ENCODE measurements at regions not wholly inside any gene's neighbourhood (a gene's known extent, or its start where the extent isn't known, plus 50 kb on each side); places are given as distances from the start of the nearest gene placed in this dataset.

DNA sequence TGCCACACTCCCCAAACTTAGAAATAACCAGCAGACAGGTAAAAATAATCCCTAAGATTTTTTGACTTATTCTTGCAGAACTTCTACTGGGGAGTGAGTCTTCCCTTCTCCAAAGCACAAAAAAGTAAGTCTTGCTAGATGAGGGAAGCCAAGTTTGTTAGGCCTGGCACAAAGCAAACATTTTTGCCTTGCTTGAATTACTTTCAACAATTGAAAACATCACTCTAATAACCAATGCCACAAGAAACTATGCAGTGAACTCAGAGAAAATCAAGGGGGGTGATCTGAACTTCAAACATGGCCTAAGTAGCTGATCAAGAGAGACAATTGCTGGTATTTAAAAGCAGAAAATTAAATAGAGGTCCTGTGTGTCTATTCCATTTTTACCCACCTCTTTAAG lies 123.6 kb upstream of the SLC1A3 start:
- Histone ChIP-seq H3K4me3 (no peak overlapping the region), H3K36me3 (no peaks in the 10 kb centered on the region), H3K9me3 (no peaks in the 10 kb centered on the region), H3K27me3 (no peaks in the 10 kb centered on the region), H3K27ac (no peak overlapping the region), H3K4me1 (no peaks in the 10 kb centered on the region)
- no peak for DNase-seq (ENCODE audit: low spot score in 2 of 2)
- TF ChIP-seq CTCF (IDR thresholded peaks at IDR 0.05) (no peak), POLR2A (IDR thresholded peaks at IDR 0.05) (no peak), POLR2AphosphoS5 (IDR thresholded peaks at IDR 0.05) (no peak)
- intact Hi-C loops (cut with DNase I; ENCODE audit: low total_unique reads) = no loop called here

GRCh38 chr5:36489505-36489904 lies 116.9 kb upstream of the SLC1A3 start:
- TF ChIP-seq CTCF (IDR thresholded peaks at IDR 0.05) (no peak), POLR2AphosphoS5 (IDR thresholded peaks at IDR 0.05) (no peak), POLR2A (IDR thresholded peaks at IDR 0.05) (no peak)
- intact Hi-C loops (cut with DNase I; ENCODE audit: low total_unique reads) = no loop called here

GRCh38 chr5:36491856-36492255 lies 114.5 kb upstream of the SLC1A3 start:
- TF ChIP-seq POLR2A (IDR thresholded peaks at IDR 0.05) = no peak
- TF ChIP-seq POLR2AphosphoS5 (IDR thresholded peaks at IDR 0.05) = no peak
- no peak for TF ChIP-seq CTCF (IDR thresholded peaks at IDR 0.05)
- no peaks in the 10 kb centered on the region for H3K4me1 ChIP-seq
- H3K4me3 ChIP-seq = no peak overlapping the region
- H3K9me3 ChIP-seq = no peaks in the 10 kb centered on the region
- H3K27me3 ChIP-seq = no peaks in the 10 kb centered on the region
- no peak overlapping the region for H3K27ac ChIP-seq
- no peak for DNase-seq (ENCODE audit: low spot score in 2 of 2)
- H3K36me3 ChIP-seq = no peaks in the 10 kb centered on the region
- intact Hi-C loops (cut with DNase I; ENCODE audit: low total_unique reads) = no loop called here

More at GRCh38 chr5:36489505-36489904, 116.9 kb upstream of the SLC1A3 start:
- H3K9me3 ChIP-seq = no peaks in the 10 kb centered on the region
- H3K4me1 ChIP-seq = no peaks in the 10 kb centered on the region
- H3K4me3 ChIP-seq = no peak overlapping the region
- no peaks in the 10 kb centered on the region for H3K36me3 ChIP-seq
- no peak overlapping the region for H3K27ac ChIP-seq
- no peaks in the 10 kb centered on the region for H3K27me3 ChIP-seq
- DNase-seq (ENCODE audit: low spot score in 2 of 2) = no peak

- Histone ChIP-seq H3K4me1 (no peaks in the 10 kb centered on the region), H3K4me3 (no peak overlapping the region), H3K36me3 (no peaks in the 10 kb centered on the region), H3K27ac (no peak overlapping the region), H3K27me3 (no peaks in the 10 kb centered on the region), H3K9me3 (no peaks in the 10 kb centered on the region)
- TF ChIP-seq POLR2A (IDR thresholded peaks at IDR 0.05) (no peak), POLR2AphosphoS5 (IDR thresholded peaks at IDR 0.05) (no peak), CTCF (IDR thresholded peaks at IDR 0.05) (no peak)
- intact Hi-C loops (cut with DNase I; ENCODE audit: low total_unique reads) = no loop called here
- no peak for DNase-seq (ENCODE audit: low spot score in 2 of 2)
Measured at GRCh38 chr5:36492984-36493654, 113.3 kb upstream of the SLC1A3 start.

GRCh38 chr5:36494028-36494427 lies 112.4 kb upstream of the SLC1A3 start:
- H3K27me3 ChIP-seq = no peaks in the 10 kb centered on the region
- no peaks in the 10 kb centered on the region for H3K4me1 ChIP-seq
- TF ChIP-seq CTCF (IDR thresholded peaks at IDR 0.05) (no peak), POLR2AphosphoS5 (IDR thresholded peaks at IDR 0.05) (no peak), POLR2A (IDR thresholded peaks at IDR 0.05) (no peak)
- no peak for DNase-seq (ENCODE audit: low spot score in 2 of 2)
- intact Hi-C loops (cut with DNase I; ENCODE audit: low total_unique reads) = no loop called here
- no peaks in the 10 kb centered on the region for H3K36me3 ChIP-seq
- no peak overlapping the region for H3K27ac ChIP-seq
- H3K9me3 ChIP-seq = no peaks in the 10 kb centered on the region
- H3K4me3 ChIP-seq = no peak overlapping the region
